Non-pigmented ciliary epithelial cell (primary cell): ENCODE measurements at regions not wholly inside any gene's neighbourhood (a gene's known extent, or its start where the extent isn't known, plus 50 kb on each side); places are given as distances from the start of the nearest gene placed in this dataset.
"Not testable (repeated sequence)": the region's sequence is repeated elsewhere in the genome, so short reads cannot be mapped to it uniquely, and the experiment has no call there.

ENCODE experiments used
- DNase-seq: peaks from one replicate; pipeline ENCODE4 v3.0.0-alpha.2; 2010; ENCODE audit warnings: low read depth

- DNase-seq = no peak
These were observed 276.5 kb upstream of the TYRP1 start for GRCh38 chr9:12416716-12417115.

DNA sequence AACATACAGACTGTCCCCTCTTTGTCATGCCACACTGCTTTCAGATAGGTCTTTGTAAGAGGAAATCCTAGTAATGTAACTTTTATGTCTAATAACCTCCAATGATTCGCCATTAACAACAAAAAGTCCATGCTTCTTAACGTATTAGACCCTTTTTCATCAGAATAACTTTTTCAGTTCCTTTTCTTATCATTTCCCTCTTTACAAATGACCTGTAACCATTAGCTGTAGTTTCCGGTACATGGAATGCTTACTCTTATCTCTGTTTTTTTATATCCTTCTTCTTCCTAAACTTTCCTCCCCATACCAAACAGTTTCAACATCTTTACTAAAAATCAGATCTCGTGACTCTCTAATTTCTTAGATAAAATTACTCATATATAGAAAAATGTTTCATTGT, 268.9 kb upstream of the TYRP1 start:
- no peak for DNase-seq

GRCh38 chr9:12425878-12426864, 267.0 kb upstream of the TYRP1 start:
- no peak for DNase-seq

- DNase-seq = no peak
These were observed 253.9 kb upstream of the TYRP1 start for GRCh38 chr9:12439267-12439666.

GRCh38 chr9:12441080-12441479, 252.1 kb upstream of the TYRP1 start:
- not testable (repeated sequence) for DNase-seq

GRCh38 chr9:12441506-12441905, 251.7 kb upstream of the TYRP1 start:
- no peak for DNase-seq

DNA sequence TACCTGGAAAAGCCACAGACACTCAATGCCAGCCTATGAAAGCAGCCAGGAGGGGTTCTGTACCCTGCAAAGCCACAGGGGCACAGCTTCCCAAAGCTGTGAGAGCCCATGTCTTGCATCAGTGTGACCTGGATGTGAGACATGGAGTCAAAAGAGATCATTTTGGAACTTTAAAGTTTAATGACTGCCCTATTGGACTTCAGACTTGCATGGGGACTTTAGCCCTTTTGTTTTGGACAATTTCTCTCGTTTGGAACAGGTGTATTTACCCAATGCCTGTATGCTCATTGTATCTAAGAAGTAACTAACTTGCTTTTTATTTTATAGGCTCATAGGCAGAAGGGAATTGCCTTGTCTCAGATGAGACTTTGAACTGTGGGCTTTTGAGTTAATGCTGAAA, 244.9 kb upstream of the TYRP1 start:
- no peak for DNase-seq

- no peak for DNase-seq
These were observed 235.9 kb upstream of the TYRP1 start for GRCh38 chr9:12457237-12457636.

DNA sequence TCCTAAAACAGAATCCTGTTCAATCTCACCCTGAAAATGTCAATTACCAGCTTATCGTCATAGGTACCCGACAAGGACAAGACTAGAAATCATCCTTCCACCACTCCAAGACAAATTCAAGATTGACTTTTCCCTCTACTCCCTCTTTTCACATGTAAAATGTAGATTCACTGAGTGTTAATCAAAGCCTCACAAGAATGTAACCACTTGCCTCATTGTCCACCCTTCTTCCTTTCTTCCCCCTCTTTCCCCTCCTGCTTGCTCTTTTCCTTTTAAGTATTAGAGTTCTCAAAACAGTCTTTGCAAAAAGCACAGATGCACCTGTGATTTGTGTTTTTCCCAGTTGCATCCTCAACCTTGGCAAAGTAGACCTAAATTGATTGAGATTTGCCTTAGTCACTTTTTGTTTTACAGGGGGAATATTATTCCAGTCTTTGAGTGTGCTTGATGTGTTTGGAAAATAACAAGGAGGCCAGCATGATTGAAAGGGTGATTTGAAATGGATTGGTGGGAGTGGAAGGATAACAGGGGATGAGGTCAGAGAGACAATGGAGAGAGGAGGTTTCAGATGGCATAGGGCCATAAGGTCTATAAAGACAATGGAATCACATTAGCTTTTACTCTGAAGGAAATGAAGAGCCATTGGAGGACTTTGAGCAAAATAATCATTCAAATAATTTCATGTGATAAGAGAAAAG, 231.3 kb upstream of the TYRP1 start:
- no peak for DNase-seq

- DNase-seq = no peak
These were observed 230.3 kb upstream of the TYRP1 start for GRCh38 chr9:12462861-12463260.

DNA sequence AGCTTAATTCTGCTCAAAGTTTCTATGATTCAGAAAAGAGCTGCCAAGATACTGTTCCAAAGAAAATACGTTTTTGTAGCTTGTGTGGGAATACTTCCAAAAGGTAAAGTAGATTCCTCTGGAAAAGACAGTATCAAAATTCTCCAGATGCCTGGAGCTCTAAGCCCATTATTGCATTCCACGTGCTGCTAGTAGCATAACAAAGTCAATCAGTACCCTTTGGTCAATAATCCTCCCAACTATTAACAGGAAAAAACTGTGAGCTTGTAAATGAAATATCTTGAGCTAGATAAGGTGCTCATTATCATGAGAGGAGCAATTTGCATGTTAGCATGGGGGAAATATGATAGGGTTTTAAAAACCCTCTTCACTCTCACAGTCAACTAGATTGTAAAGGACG, 229.5 kb upstream of the TYRP1 start:
- DNase-seq = no peak

- no peak for DNase-seq
These were observed 228.8 kb upstream of the TYRP1 start for GRCh38 chr9:12464400-12464799.

DNA sequence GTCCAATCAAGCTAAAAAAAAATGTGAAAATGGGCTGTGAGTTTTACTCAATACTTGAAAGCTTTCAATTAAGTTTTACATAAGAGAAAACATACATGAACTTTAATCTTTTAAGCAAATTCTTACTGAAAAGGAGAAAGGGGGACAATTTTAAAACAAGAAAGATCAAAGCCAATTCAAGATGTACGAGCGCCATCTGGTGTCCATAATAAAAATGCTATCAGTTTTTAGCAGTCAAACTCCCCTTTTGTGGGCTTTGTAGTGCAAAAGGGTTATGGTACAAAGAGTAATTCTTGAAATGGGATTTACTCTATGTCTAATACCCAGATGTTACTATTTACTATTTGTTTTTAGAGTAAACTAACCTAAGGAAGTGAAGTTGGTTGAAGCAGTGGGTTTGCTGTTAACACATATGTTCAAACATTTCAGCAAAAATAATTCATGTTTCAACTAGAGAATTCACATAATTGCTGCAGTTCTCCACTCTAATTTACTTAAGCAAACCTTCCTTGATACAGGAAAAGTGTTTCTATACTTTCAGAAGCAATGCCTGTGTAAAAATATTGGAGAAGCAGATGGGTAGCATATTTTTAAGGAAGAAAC, 228.2 kb upstream of the TYRP1 start:
- peak; percentile 1 for DNase-seq

DNA sequence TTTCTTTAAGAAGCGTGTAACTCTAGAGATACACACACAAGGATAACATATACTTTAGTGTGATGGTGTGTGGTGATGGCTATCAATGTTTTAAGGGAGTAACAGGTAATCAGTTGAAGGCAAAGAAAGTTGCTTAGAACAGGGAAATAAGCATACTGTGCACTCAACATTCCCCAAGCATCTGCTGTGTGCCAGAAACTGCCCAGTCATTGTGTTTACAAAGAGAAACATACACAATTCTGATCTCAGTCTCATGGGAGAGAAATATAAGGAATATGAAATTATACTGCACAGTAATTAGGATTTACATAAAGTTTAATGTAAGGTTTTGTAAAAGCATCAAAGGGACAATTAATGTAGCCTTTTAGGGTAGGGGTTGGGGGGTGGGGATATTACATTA, 224.1 kb upstream of the TYRP1 start:
- DNase-seq = no peak

DNA sequence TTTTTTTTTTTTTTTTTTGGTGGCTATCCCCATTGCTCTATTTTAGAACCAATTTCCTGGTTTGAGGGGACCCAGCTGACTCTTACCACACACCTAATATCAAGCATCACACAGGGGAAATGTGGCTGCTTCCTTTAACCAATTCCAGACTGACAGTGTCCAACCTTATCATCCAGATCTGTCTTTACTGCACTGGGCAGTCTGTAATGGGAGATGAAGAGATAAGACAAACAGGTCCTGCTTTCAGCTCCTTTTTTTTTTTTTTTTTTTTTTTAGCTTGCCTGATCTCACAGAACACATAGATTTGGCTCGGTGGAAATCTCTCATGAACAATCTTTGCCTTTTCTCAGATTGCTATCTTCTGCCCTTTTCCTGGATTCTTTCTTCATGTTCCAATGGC, 198.8 kb upstream of the TYRP1 start:
- no peak for DNase-seq

- no peak for DNase-seq
These were observed 195.4 kb upstream of the TYRP1 start for GRCh38 chr9:12497790-12498189.

DNA sequence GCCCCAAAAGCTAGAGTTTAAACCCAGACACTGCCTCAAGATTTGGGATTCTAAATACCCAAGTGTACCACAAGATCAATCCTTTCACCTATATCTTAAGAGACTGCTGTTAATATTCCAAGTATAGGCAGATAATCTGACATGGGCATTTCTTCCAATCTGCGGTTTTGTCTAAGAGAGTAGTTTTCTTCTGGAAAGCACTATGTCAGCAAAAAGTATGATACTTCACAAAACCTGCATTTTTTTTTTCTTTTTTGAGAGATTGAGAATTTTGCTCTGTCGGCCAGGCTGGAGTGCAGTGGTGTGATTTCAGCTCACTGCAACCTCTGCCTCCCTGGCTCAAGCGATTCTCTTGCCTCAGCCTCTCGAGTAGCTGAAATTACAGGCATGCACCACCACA, 190.7 kb upstream of the TYRP1 start:
- DNase-seq = no peak

- DNase-seq = no peak
These were observed 189.5 kb upstream of the TYRP1 start for GRCh38 chr9:12503606-12504122.

DNA sequence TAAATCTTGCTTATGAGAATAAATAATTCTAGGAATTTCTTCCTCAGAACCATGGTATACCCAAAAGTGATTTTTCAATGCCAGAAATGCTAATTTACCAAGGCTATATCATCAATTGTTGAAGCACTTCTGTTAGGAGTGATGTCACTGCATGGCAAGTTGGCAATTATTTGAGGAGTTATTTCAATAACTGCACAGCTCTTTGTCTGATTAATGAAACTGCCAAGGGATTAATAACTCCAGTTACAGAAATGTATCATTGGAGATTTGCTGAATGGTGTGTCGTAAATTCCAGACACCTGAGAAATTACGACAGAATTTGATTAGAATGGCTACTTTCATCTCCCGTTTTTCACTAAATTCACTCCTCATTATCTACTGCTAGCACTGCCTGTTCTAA, 182.6 kb upstream of the TYRP1 start:
- DNase-seq = no peak

GRCh38 chr9:12511726-12512125, 181.5 kb upstream of the TYRP1 start:
- DNase-seq = no peak

DNA sequence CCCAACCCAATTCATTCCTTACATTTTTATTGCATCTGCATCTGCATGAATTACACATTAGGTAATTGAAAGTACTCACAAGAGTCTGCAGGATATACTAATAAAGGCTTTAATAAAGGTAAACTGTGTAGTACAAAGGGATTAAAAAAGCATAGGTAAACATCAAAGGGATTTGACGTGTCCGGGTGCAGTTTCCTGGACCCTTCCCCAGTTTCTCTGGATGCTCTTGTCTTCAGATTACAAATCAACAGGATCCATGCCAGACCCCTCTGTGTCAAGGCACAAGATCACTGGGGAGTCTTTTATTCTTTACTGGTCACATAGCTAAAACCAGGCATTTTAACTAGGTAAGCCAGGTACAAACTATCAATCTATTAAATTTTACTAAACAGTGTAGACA, 177.2 kb upstream of the TYRP1 start:
- DNase-seq = no peak

DNA sequence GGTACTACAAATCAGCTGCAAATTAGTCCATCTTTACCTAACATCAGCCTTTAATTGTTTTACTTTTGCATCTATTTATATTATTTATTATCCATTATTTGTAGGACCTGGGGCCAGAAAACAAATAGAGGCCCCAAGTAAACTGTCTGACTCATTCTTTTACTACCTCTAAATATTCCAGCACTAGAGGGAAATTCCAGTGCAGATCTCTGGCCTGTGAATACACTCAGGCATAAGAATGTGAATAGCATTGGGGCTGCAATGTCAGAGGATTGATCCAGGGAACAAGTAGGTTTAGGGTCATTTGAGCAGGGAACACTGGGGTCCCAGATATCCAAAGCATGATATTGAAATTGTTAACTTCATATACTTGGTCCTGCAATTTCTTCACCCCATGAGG, 176.6 kb upstream of the TYRP1 start:
- DNase-seq = no peak
